HEK293 (cell line): ENCODE measurements at regions not wholly inside any gene's neighbourhood (a gene's known extent, or its start where the extent isn't known, plus 50 kb on each side); places are given as distances from the start of the nearest gene placed in this dataset.
"Not testable (repeated sequence)": the region's sequence is repeated elsewhere in the genome, so short reads cannot be mapped to it uniquely, and the experiment has no call there.

Source experiments
- GLIS1 ChIP-seq: fragments of 450-650 bp; formaldehyde crosslinking; IDR thresholded peaks from 2 replicates; pipeline ENCODE4 v1.5.1; 2016; ENCODE audit warnings: missing biosample characterization, missing genetic modification characterization
- ZNF626 ChIP-seq: fragments of 450-650 bp; sonication (Bioruptor Pico); formaldehyde crosslinking; IDR thresholded peaks from 2 replicates; pipeline ENCODE4 v1.5.1; 2018; ENCODE audit warnings: missing biosample characterization, missing genetic modification characterization, inconsistent platforms
- TF ChIP-seq, protein P1 (sequence below): fragments of 450-650 bp; formaldehyde crosslinking; IDR thresholded peaks from 2 replicates; pipeline ENCODE4 v1.5.1; 2016; ENCODE audit warnings: missing biosample characterization, missing genetic modification characterization

DNA sequence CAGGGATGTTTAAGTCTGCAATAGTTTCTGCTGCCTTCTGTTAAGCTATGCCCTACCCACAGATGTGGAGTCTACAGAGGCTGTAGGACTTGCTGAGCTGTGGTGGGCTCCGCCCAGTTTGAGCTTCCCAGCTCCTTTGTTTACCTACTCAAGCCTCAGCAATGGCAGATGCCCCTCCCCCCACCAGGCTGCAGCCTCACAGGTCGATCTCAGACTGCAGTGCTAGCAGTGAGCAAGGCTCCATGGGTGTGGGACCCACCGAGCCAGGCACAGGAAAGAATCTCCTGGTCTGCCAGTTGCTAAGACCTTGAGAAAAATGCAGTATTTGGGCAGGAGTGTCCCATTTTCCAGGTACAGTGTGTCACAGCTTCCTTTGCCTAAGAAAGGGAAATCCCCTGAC is 435.2 kb upstream of the TOM1L1 start:
- TF ChIP-seq ZNF626, GLIS1: not testable (repeated sequence)
- TF ChIP-seq, protein P1, sequence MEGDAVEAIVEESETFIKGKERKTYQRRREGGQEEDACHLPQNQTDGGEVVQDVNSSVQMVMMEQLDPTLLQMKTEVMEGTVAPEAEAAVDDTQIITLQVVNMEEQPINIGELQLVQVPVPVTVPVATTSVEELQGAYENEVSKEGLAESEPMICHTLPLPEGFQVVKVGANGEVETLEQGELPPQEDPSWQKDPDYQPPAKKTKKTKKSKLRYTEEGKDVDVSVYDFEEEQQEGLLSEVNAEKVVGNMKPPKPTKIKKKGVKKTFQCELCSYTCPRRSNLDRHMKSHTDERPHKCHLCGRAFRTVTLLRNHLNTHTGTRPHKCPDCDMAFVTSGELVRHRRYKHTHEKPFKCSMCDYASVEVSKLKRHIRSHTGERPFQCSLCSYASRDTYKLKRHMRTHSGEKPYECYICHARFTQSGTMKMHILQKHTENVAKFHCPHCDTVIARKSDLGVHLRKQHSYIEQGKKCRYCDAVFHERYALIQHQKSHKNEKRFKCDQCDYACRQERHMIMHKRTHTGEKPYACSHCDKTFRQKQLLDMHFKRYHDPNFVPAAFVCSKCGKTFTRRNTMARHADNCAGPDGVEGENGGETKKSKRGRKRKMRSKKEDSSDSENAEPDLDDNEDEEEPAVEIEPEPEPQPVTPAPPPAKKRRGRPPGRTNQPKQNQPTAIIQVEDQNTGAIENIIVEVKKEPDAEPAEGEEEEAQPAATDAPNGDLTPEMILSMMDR (tag by site-specific recombination): not testable (repeated sequence)
